ENCODE measurements at regions not wholly inside any gene's neighbourhood (a gene's known extent, or its start where the extent isn't known, plus 50 kb on each side); places are given as distances from the start of the nearest gene placed in this dataset.

GRCh38 chr16:51211148-51211547 lies 60.1 kb upstream of the SALL1 start:
- no peak for DNase-seq

GRCh38 chr16:51210087-51210486 lies 59.0 kb upstream of the SALL1 start:
- no peak for DNase-seq

- no peak for DNase-seq
These were observed 50.5 kb upstream of the SALL1 start for GRCh38 chr16:51201604-51202003.

Measured in eye (tissue), 1 donor.